Loucy (cell line): ENCODE measurements at regions not wholly inside any gene's neighbourhood (a gene's known extent, or its start where the extent isn't known, plus 50 kb on each side); places are given as distances from the start of the nearest gene placed in this dataset.

Experiments
- H2AFZ ChIP-seq: fragments of 200-600 bp; sonication (generic); 2 replicates; pipeline ENCODE4 v1.6.0; 2016; ENCODE audit warnings: antibody characterized with exemption, mild to moderate bottlenecking, low read length, moderate library complexity
- H3F3A ChIP-seq: fragments of 200-600 bp; 2 replicates; pipeline ENCODE4 v1.6.0; 2016; ENCODE audit warnings: antibody characterized with exemption, low read depth, mild to moderate bottlenecking
- H3K27me3 ChIP-seq: fragments of 200-600 bp; sonication (generic); 2 replicates; pipeline ENCODE4 v1.6.1; 2014; ENCODE audit warnings: low read length, mild to moderate bottlenecking; ENCODE audit not compliant: insufficient read depth, poor library complexity, severe bottlenecking
- H3K36me3 ChIP-seq: fragments of 200-600 bp; sonication (generic); 2 replicates; pipeline ENCODE4 v1.6.1; 2016; ENCODE audit warnings: low read length; ENCODE audit not compliant: insufficient read depth
- H3K4me1 ChIP-seq: fragments of 200-600 bp; sonication (generic); 2 replicates; pipeline ENCODE4 v1.5.1; 2014; ENCODE audit warnings: low read length, mild to moderate bottlenecking; ENCODE audit not compliant: insufficient read depth, poor library complexity, severe bottlenecking
- H3K4me2 ChIP-seq: fragments of 200-600 bp; sonication (generic); 2 replicates; pipeline ENCODE4 v1.6.0; 2014; ENCODE audit warnings: antibody characterized with exemption, low read length, low read depth, mild to moderate bottlenecking; ENCODE audit not compliant: poor library complexity, severe bottlenecking
- H3K4me3 ChIP-seq: fragments of 200-600 bp; sonication (generic); 2 replicates; pipeline ENCODE4 v1.5.1; 2014; ENCODE audit warnings: low read length, mild to moderate bottlenecking, mixed read lengths; ENCODE audit not compliant: poor library complexity, severe bottlenecking
- H3K79me2 ChIP-seq: fragments of 200-600 bp; sonication (generic); 2 replicates; pipeline ENCODE4 v1.6.1; 2014; ENCODE audit warnings: low read length; ENCODE audit not compliant: insufficient read depth
- H3K9ac ChIP-seq: fragments of 200-600 bp; sonication (generic); 2 replicates; pipeline ENCODE4 v1.6.0; 2014; ENCODE audit warnings: mild to moderate bottlenecking, low read depth, low read length, moderate library complexity; ENCODE audit not compliant: poor library complexity, severe bottlenecking
- H3K9me2 ChIP-seq: fragments of 200-600 bp; sonication (generic); replicated peaks from 2 replicates; pipeline ENCODE4 v1.6.1; 2016; ENCODE audit warnings: low read depth, low read length, mixed read lengths
- H3K9me3 ChIP-seq: fragments of 200-600 bp; sonication (generic); 2 replicates; pipeline ENCODE4 v1.6.1; 2014; ENCODE audit warnings: mild to moderate bottlenecking, antibody characterized with exemption, low read length, low read depth; ENCODE audit not compliant: insufficient read depth
- H4K20me1 ChIP-seq: fragments of 200-600 bp; sonication (generic); 2 replicates; pipeline ENCODE4 v1.6.0; 2014; ENCODE audit warnings: antibody characterized with exemption, low read length, mild to moderate bottlenecking; ENCODE audit not compliant: insufficient read depth, poor library complexity, severe bottlenecking
- EZH2phosphoT487 ChIP-seq: fragments of 200-600 bp; IDR thresholded peaks from 2 replicates; pipeline ENCODE4 v1.6.1; 2018; ENCODE audit warnings: antibody characterized with exemption, mild to moderate bottlenecking, moderate library complexity, borderline replicate concordance
- TF ChIP-seq, protein P1 (sequence below): fragments of 200-600 bp; sonication (generic); conservative IDR thresholded peaks from 2 replicates; pipeline ENCODE4 v1.5.1; 2014; ENCODE audit warnings: mild to moderate bottlenecking, antibody characterized with exemption, low read length

DNA sequence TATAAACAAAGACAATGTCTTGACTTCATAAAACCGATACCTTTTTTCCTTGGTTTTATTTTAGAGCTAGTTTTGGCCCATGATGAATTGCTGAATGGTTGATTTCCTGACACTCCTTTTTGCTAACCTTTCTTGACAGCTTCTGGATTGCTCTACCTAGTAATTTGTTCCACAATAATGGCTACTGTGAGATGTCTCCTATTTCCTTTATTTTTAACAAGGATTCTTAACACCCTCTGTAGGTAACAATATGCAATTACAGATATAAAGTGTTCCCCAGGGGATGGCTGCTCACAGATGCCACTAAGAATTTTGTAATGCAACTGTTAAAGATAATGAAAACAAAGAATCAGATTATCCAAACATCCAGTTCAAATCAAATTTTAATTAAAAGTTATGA lies 100.8 kb upstream of the ATP5MC3 start:
- Histone ChIP-seq H3K4me1 (no peaks in the 10 kb centered on the region), H4K20me1 (no peaks in the 10 kb centered on the region), H3K4me2 (no peak overlapping the region), H3K36me3 (no peaks in the 10 kb centered on the region), H3K9ac (no peak overlapping the region), H3K4me3 (no peak overlapping the region), H3K79me2 (no peaks in the 10 kb centered on the region), H3K9me2 (no peaks in the 10 kb centered on the region), H2AFZ (peak overlapping the region; percentile 77), H3F3A (no peaks in the 10 kb centered on the region), H3K9me3 (no peaks in the 10 kb centered on the region), H3K27me3 (no peaks in the 10 kb centered on the region)
- TF ChIP-seq, protein P1, sequence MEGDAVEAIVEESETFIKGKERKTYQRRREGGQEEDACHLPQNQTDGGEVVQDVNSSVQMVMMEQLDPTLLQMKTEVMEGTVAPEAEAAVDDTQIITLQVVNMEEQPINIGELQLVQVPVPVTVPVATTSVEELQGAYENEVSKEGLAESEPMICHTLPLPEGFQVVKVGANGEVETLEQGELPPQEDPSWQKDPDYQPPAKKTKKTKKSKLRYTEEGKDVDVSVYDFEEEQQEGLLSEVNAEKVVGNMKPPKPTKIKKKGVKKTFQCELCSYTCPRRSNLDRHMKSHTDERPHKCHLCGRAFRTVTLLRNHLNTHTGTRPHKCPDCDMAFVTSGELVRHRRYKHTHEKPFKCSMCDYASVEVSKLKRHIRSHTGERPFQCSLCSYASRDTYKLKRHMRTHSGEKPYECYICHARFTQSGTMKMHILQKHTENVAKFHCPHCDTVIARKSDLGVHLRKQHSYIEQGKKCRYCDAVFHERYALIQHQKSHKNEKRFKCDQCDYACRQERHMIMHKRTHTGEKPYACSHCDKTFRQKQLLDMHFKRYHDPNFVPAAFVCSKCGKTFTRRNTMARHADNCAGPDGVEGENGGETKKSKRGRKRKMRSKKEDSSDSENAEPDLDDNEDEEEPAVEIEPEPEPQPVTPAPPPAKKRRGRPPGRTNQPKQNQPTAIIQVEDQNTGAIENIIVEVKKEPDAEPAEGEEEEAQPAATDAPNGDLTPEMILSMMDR: peak; percentile 74
- no peak for TF ChIP-seq EZH2phosphoT487

GRCh38 chr2:175277772-175278171 lies 96.3 kb upstream of the ATP5MC3 start:
- H3F3A ChIP-seq: no peaks in the 10 kb centered on the region
- H3K4me3 ChIP-seq: no peak overlapping the region
- H2AFZ ChIP-seq: no peak overlapping the region
- TF ChIP-seq, protein P1: no peak
- TF ChIP-seq EZH2phosphoT487: no peak
- H3K27me3 ChIP-seq: no peaks in the 10 kb centered on the region
- H3K36me3 ChIP-seq: no peaks in the 10 kb centered on the region
- no peaks in the 10 kb centered on the region for H3K9me3 ChIP-seq
- H3K4me2 ChIP-seq: no peak overlapping the region
- H3K79me2 ChIP-seq: no peaks in the 10 kb centered on the region
- no peaks in the 10 kb centered on the region for H4K20me1 ChIP-seq
- no peak overlapping the region for H3K9ac ChIP-seq
- no peaks in the 10 kb centered on the region for H3K9me2 ChIP-seq
- peaks cover 4% of the 10 kb centered on the region for H3K4me1 ChIP-seq

DNA sequence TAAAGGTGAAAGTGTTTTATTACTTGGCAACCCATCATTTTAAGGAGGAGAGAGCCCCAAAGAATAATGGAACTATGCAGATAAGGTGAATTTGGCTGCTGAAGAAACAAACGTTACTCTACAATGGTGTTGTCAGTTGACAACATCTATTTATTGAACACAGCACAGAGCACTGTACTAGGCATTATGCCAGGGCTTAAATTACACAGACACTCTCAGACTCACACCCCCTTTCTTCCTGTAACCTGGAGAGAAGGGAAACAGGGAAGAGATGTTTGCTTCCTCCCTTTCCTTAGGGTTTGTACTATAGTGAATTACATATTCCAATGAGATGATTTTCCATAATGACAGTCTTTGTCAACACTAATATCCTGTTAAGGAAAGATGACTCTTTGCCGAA lies 94.0 kb upstream of the ATP5MC3 start:
- Histone ChIP-seq H3K36me3 (no peaks in the 10 kb centered on the region), H3K27me3 (no peaks in the 10 kb centered on the region), H3K4me2 (peak overlapping the region; percentile 25), H3K9me2 (no peaks in the 10 kb centered on the region), H3K4me3 (no peak overlapping the region), H3K4me1 (peaks cover 4% of the 10 kb centered on the region), H4K20me1 (no peaks in the 10 kb centered on the region), H3K9ac (no peak overlapping the region), H3K9me3 (no peaks in the 10 kb centered on the region), H3F3A (no peaks in the 10 kb centered on the region), H2AFZ (peak overlapping the region; percentile 58), H3K79me2 (no peaks in the 10 kb centered on the region)
- TF ChIP-seq EZH2phosphoT487: no peak
- TF ChIP-seq, protein P1: no peak
